HG03280 (cell line): ENCODE measurements at regions not wholly inside any gene's neighbourhood (a gene's known extent, or its start where the extent isn't known, plus 50 kb on each side); places are given as distances from the start of the nearest gene placed in this dataset.
"Not testable (repeated sequence)": the region's sequence is repeated elsewhere in the genome, so short reads cannot be mapped to it uniquely, and the experiment has no call there.

Experiments
- ATAC-seq: cut with Tn5 transposase; IDR thresholded peaks from one replicate; pipeline ENCODE4 v1.9.1; 2021; ENCODE audit warnings: mild to moderate bottlenecking, moderate library complexity; ENCODE audit not compliant: unreplicated experiment

DNA sequence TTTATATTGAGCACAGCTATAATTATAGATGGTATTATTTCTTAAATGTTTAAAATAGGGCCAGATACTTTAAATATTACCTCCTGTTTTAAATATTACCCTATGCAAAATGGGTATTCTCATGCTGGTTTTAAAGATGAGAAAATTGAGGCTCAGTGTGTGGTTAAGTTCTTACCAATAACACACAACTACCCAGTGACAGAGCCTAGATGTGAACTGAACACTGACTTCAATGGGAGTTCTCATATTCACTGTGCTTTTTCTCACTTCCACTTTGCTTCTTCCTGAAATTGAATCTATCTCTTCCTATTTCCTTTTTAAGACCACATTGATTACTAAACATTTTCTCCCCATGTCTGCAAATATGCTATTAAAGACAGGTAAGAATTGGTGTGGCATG is 135.8 kb upstream of the TUSC1 start:
- ATAC-seq = no peak

DNA sequence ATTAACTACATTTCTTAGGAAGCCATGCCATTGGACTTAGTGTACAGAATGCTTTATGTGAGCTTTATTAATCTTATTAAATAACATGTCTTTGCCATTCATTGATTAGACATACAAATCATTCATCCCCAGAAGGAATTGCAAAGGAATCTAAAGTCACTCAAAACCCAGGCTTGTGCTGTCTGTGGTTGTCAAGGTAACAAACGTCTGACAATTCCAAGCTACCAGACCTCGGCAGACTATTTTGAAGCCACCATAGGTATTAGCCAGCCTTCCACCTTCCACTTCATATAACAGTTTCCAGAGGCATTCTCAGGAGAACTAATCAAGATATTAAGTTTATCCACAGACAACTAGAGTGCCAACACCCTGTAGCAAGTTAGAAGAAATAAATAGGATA is 135.2 kb upstream of the TUSC1 start:
- ATAC-seq = no peak

DNA sequence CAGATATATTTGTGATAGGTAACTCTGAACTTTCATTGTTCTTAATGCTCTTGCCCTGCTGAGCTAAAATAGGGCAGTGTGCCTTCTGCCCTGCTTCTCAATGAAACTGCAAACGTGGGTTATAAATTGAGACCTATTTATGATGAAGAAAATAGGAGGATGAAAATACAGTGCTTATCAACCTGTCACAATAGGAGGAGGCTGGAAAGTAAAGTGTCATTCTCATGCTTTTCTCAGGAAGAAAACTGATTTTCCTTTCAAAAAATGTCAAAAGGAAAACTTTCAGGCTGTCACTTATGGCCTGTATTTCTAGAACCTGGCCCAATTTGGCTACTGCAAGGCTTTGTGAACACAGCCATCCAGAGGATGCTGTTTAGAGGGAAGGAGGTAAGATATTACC is 130.3 kb upstream of the TUSC1 start:
- no peak for ATAC-seq

DNA sequence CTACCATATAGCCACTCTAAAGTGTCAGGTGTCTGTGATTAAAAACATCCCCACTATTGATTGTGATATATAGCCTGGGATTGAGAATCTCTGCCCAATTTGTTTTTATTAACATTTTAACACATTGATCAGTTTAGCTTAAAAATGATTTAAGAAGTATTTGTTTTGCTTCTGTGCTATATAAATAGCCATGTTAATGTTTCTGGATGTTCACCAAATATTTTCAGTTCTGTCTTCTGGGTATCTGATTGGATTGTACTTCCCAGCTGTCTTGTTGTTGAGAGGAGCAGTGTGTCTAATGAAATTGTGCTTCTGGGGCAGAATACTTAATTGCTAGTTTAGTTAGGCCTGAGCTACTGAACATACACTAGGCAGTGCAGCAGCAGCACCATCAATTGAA is 126.6 kb upstream of the TUSC1 start:
- ATAC-seq = no peak

DNA sequence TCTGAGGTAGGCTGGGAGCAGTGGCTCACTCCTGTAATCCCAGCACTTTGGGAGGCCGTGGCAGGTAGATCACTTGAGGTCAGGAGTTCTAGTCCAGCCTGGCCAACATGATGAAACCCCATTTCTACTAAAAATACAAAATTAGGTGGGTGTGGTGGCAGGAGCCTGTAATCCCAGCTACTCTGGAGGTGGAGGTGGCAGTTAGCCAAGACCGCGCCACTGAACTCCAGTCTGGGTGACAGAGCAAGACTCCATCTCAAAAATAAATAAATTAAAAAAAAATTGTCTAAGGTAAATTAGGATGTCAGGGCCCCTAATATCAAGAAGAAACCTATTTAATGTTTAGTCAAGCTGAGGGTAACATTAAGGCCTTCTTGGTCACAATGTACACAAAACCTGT is 123.7 kb upstream of the TUSC1 start:
- ATAC-seq = not testable (repeated sequence)

DNA sequence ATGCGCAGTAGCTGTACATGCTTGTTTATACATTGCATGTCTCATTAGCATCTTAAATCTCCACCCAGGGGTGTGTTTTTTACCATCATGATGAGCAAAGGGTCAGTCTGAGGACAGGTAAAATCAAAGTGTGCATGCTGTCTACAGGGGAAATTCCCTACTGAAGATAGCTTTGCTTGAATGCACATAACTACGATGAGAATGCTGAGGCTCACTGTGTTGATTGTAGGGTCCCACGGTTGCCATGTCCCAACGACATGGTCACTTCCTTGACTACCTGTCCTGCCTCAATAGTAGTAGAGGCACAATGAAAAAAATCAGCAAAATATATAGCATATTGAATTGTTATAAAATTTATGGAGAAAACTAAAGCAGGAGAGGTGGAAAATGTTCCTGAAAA is 95.6 kb upstream of the TUSC1 start:
- ATAC-seq = no peak

DNA sequence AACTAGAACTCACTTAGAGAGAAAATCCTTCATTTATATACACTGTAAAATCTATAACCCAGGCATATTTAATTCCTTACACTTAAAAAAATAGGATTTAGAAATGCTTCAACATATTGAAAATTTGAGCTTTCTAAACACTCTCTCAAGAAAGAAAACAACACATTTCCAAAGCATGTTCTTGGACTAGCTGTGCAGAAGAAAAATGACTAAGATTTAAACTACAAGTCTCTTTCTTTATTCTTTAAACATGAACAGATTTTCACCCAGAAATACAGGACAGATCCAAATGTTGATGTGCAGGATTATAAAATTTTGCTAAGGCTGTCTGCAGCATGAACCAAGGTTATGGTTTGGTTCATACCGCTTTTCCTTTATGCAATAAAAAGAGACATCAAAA is 77.7 kb upstream of the TUSC1 start:
- no peak for ATAC-seq

DNA sequence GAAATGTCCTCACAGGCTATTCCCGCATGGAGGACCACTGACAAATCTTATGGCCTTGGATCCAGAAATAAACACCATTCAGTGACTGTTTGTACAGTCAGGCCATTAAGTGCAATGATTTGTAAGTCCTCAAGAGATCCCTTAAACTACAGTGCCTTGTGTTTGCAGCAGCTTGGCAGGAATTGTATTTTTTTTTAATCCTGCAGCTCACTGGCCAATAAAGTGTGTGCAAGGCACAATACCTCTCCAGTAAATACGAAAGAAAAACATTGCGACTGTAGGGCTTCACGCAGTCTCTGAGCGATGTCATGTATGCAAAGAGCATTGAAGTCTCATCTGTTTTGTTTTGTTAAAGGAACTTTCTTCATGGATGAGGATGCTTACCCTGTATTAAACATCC is 74.2 kb upstream of the TUSC1 start:
- no peak for ATAC-seq

DNA sequence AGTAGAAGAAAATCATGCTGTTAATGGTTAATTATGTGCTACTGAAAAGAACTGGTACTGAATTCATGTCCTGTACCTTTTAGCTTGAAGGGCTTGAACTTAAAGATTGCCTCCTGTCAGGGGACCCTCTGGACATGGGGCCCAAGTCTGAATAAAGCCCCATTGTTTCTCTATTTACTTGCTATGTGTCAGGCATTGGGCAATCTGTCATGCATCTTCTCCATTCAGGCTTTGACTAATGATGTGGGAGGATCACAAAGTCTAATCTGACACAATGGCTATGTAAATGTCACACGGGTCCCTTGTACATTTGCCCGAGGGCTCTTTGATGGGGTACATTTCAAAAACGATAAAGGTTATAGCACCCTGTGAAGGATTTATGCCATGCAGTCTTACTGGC is 64.0 kb upstream of the TUSC1 start:
- no peak for ATAC-seq

DNA sequence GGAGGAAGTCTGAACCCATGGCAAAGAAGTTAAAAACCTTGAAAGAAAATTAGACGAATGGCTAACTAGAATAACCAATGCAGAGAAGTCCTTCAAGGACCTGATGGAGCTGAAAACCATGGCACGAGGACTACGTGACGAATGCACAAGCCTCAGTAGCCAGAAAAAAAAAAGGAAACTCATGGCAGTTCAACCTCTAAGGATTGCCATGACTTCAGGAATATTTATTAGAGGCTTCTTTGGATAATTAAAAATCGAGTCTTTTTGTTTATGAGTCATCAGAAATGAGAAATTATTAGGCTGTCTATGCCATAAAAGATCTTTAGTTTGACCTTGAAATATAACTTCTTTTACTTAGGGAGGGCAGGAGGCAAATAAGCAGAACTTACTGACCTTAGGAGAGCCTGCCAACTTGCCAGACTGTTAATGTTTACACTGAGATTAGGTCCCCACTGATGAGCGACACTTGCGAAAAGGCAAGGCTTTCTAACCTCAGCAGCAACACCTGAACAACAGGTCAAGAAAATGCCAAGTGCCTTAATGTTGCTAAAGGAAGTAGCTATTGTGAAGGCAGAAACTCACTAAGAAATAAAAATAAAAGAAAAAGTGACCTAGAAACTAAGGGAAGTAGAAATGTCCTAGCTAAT is 55.2 kb upstream of the TUSC1 start:
- ATAC-seq = no peak

DNA sequence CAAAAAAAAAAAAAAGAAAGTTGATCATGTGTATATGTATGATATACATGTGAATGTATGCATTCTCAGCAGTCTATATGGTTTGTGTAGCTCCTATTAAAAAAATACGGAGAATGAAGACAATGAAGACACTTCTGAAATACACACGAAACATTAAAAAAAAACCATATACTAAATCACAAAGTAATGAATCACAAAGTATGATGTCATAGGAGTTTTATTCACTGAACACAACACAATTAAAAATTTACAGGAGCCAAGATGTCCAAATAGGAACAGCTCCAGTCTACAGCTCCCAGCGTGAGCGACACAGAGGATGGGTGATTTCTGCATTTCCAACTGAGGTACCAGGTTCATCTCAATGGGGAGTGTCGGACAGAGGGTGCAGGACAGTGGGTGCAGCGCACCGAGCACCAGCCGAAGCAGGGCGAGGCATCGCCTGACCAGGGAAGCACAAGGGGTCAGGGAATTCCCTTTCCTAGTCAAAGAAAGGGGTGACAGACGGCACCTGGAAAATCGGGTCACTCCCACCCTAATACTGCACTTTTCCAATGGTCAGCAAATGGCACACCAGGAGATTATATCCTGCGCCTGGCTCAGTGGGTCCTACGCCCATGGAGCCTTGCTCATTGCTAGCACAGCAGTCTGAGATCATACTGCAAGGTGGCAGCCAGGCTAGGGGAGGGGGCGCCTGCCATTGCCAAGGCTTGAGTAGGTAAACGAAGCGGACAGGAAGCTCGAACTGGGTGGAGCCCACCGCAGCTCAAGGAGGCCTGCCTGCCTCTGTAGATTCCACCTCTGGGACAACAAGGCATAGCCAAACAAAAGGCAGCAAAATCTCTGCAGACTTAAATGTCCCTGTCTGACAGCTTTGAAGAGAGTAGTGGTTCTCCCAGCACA is 53.9 kb upstream of the TUSC1 start:
- not testable (repeated sequence) for ATAC-seq
